ENCODE measurements at regions not wholly inside any gene's neighbourhood (a gene's known extent, or its start where the extent isn't known, plus 50 kb on each side); places are given as distances from the start of the nearest gene placed in this dataset.
A peak's percentile ranks its signal among the peaks of the same experiment; 100 is the strongest.

DNA sequence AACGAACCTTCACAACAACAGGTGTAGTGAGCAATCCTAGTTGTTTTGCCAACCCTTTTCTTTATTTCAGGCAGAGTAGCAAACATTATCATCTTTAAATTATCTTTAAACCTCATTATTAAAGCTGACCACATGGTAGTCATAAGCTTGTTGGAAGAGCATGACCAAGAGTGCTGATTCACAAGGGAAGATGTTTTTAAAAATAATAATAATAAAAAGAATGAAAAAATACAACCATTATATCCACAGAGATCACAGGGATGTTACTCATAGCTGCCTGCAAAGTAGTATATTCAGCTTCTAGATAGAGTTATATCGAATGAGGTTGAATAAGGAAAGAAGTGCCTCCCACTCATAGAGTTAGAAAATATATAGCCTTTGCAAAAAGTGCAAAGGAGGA, 101.0 kb upstream of the FLRT2 start:
- no peak for DNase-seq

DNA sequence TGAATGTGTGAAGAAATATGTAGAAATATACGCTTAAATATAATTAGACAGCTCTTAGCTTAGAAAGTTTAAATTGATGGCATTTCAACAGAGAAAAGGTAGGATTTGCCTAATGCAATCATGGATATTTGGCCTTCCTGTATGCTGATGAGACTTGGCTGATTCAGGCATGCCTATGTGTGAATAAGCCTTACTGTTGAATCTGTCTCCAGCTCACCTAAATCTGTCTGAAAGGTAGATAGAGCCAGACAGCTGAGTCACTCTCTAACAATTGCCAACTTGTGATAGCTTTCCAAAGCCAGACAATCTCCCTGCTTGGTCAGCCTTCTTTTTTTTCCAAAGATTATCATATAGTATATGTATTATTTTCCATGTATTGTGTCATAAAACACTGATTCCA, 92.8 kb upstream of the FLRT2 start:
- no peak for DNase-seq

DNA sequence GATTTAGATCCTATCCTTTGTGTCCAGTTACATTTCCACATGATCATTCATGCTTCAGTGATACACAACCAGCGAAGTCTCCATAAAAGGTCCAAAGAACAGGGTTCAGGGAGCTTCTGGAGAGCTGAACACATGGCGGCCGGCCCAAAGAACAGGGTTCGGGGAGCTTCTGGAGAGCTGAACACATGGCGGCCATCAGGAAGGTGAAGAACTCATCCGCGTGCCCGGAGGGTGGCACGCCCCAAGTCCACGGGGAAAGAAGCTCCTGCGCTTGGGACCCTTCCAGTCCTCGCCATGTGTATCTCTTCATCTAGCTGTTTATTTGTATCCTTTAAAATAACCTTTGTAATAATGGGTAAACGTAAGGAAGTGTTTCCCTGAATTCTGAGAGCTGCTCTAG, 91.9 kb upstream of the FLRT2 start:
- DNase-seq = no peak

DNA sequence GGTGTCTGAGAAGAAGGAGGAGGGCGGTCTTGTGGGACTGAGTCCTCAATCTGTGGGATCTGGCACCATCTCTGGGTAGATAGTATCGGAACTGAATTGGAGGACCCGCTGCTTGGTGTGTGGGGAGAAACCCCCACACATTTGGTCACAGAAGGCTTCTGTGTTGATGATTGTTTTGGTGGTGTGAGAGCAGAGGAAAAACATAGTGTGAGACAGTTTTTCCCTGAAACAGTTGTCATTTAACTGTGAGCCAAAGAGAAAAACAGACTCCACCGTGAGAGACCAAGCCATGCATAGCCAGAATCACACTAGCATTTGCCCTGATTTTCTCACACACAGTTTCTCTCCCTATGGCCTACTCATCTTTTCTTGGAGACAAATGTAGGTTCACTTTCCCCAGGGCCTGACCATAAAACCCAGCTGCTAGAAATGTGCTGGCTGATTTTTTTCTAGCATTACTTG, 91.4 kb upstream of the FLRT2 start:
- no peak for DNase-seq

DNA sequence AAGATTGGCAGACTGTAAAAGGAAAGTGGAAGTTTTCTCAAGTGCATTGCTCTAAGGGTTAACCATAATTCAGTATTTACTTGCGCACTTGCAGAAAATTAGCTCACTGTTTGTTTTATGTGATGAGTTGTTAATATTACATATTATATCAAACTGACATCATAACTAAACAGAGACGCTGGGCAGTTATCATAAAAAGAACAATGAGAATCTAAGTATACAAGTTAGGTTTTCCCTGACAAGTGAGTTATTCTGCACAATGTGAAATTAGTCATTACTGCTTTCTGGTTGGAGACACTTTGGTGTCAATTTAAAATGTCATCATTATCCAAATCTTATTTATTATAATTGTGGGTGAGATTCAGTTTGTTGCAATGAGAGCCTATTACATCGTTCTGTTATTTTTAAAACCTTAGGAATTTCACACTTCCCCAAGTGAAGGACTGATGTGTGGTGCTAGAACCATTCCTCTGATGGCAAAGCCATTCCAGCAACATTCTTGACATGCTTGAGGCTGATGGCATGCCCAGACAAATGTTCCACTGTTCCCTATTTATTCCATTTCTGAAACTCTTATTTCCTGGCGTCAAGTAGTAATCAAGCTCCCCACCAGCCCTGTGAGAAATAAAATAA, 90.1 kb upstream of the FLRT2 start:
- no peak for DNase-seq

DNA sequence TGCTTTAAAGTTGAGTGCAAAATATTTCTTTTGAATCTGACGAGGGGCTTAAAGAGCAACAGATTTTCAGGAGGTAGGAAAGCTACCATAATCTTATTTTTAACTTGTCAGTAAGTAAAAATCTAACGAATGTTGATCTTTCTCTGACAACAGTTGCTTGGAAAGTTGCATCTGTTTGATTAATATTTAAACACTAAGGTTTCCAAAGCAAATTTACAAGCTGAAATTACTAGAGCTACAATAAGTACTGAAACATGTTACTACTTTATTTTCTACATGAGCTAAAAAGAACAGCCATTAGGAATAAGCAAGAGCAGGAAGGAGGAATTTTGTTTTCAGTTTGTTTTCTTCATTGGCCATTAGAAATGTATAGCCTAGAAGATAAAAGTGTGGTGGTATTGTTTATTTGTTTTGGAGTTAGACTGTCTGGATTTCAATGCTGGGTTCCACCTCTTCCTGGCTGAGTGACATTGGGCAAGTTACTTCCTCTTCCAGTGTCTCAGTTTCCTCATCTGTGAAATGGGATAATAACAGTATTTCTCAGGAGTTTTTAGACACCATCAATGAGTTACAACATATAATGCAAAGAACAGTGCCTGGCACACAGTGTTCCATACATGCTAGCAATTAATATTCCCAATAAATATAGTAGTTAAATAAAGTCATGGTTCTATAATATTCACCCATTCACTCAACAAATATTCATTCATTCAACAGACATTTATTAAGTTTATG, 87.9 kb upstream of the FLRT2 start:
- no peak for DNase-seq

DNA sequence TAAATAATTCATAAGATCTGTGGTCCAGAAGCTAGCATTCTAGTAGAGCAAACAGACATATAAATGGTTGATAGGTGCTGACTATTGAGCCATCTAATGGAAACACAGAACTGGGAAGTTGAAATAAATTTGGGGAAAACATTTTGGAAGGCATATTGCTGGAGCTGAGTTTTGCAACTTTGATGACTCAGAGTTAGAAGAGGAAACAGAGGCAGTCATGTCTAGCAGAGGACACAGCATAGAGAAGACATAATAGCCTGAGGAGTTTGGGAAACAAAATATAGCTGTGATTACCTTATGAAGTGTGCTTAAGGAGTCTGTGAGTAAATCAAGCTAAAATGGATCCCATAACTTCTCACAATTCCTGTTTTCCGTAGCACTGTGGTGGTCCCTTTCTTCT, 86.9 kb upstream of the FLRT2 start:
- no peak for DNase-seq

DNA sequence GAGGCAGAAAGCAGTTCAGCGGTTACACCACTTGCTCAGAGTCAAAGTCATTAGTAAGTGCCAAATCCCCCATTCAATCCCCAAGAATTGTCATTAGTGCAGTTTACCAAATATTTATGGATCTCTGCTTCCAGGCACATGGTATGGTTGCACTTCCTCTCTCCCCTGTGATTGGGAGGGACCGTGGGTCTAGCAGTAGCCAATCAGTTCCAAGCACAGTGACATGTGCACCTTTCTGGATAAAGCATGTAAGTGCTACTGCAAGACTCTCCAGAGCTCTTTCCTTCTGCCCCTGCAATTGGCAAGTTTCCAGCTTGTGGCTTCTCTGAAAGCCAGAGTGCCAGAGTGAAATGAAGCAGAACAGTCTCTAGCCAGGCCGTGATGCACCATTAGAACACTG, 85.3 kb upstream of the FLRT2 start:
- peak; percentile 40 for DNase-seq

DNA sequence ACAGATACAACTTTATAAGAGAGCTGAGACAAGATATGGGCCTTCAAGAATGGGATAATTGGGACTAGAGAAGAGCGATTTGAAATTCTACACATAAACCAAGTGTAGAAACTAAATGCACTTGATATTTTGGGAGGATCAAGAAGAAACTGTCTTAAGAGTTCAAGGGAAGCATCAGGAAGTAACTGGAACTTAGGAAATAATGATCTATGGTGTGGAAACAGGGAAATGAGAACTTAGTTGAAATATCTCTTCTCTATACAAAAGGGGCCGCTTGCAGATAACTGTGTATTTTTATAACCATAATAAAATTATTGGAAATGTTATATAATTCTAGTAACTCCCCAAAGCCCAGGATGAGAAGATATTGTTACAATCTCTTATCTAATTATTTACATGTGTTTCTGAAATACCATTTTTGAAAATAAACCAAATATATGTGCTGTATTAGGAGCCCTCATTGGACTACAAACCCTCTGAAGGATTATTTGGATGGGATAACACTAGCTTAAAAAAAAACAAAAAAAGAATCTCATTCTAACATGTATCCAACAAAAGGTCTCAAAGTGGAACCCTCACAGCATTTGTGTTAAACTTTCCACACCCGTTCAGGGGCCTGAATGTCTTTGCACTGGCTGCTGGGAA, 84.7 kb upstream of the FLRT2 start:
- no peak for DNase-seq

DNA sequence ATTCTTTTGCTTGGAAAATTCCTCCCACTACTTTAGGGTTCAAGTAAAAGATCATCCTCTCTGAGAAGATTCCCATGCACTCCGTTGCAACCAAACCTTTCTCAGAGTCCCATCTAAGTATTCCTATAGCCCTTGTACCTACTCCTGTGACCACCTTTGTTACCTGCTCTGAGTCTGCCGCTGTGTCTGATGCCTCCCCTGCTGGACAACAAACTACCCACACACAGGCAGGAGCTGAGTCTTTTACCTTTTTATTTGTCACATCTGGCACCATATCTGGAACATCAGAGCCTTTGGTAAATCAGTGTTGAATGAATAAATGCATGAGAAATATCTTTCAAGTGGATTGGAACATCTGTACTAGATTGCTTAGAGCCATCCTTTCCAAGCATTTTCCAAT, 82.1 kb upstream of the FLRT2 start:
- no peak for DNase-seq

DNA sequence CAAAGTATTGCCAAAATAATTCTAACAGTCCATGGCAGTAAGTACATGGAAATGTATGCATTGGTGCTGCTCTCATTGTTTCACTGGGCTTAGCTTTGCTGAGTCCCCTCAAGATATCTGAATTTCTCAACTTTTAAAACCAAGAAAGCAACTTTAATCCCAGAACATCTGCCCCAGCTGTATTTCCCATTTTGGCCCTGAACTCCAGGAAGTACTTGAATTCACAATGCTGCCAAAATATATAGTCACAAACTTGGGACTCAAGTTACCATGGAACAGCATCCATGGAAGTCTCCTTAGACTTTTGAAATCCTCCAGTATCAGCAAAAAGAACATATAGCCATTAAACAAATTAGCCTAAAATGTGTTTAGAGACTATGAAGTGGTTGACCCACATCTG, 78.5 kb upstream of the FLRT2 start:
- DNase-seq = no peak

DNA sequence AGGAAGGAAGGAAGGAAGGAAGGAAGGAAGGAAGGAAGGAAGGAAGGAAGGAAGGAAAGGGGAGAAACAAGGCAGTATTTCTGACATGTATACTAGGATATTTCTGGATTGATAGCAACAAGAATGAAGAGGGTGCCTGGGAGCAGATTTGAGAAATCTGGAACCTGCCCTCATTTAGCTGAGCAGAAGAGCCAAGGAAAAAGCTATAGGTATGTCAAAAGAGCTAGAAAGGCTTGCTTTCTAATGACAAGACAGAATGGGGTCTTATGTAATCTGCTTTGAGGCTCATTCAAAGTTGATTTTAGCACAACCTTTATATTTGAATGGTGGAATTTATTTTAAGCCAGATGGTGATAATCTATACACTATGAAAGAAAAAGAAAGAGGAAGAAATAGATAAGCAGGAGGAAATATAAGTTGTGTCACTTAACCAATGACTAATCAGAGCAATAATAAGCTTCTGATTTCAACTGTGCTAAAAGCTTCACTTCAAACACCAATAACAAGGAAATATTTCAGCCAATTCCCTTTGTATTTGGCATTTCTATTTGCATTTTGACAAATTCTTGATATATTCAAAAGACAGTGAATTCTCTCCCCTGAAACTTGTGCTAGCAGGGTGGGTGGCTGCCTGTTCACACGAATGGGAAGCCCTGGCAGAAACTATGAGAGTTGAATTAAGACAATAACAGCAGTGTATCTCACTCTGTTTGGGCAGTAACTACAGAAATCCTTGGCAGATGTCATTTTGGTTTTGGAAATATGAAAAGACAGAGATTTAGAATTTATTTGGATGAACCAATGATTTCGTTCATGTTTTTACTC, 76.3 kb upstream of the FLRT2 start:
- DNase-seq = no peak

DNA sequence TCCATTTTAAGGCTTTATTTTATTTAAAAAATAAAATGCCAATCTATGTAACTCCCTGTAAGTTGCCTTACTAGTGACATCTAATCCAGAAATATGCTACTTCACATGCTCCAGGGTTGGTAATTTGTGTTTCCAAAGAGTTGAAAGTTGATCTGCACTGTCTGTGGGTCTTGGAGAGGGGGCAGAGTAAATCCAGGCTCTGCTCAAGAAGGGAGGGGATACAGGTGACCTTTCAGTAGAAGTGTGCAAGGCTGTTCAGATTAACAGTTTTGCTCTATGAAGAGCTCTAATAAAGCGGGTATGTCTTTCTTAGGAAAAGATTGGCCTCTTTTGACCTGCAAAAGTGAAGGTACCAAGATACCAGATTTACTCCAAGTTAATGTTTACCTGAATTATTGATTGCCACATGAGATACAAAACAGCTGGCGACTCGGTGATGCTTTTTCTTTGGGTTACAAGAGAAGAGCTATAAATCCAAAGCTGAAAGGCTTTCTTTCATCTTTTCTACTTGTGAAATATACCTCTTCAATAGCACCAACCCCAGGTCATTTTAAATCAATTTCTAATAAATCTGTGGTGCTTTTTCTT, 75.6 kb upstream of the FLRT2 start:
- DNase-seq = no peak

DNA sequence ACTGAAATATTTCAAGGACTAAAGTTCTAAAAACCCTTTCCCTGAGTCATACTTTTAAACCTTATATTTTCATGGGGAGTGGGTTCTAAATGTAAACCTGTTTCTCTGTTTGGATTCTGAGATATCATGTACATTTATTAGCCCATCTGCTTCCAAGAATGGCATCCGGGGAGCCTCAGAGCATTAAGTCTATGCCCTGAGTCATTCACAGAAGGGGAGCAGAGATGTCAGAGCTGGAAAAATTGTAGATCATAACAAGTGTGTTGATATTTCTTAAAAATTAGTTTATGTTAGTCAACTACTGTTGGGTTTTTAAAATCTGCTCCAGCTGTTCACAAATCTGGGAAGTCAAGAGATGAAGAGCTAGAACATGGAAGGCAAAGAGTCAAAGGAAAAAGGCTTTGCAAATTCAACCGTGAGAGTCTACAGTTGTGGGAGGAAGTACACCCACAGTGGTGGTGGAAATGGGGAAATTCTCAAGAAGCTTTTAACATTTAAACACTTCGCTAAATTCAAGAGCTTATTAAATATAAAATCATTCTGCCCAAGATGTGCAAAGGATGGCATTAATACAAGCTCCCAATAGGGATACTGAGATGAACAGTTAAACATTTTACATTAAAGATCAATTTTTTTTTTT, 70.5 kb upstream of the FLRT2 start:
- DNase-seq = no peak

DNA sequence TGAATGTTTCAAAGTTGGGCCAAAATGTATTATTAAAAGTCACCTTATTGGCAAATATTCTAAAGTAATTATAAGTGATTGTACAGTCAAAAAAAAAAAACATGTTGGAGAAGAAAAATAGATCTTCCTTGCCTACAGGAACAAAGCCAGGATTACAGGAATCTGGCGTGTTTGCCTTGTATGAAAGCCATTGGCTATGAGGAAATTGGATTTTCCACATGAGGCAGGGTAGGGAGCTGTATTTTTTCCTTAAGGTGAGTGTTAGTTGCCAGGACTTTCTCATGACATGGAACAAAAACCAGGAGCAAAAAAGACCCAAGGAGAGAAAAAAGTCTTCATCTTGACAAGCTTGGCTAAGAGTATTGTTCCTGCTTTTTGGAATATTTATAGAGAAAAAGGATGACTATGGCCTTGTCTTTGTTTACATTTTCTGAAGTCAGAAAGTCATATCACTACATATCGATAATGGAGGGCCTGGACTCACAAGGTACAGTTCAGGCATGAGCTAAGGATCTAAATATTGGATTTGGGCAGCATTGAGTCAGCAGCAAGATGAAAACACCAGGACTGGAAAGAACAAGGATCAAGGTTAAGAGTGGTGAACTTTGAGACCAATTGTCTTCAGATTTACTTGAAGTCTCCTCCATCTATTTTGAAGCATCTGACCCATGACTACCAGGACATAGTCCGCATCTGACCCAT, 68.4 kb upstream of the FLRT2 start:
- no peak for DNase-seq

DNA sequence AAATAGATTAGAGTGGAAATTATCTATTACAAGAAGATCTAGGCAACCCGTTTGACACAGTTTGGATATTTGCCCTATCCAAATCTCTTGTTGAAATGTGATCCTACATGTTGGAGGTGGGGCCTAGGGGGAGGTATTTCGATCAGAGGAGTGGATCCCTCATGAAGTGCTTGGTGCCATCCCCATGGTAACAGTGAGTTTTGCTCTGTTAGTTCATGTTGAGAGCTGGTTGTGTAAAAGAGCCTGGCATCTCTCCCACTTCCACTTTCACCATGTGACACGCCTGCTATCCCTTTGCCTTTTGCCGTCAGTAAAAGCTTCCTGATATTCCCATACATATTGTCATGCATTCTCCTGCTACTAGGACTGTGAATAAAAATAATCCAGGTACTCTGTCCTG, 66.4 kb upstream of the FLRT2 start:
- DNase-seq = no peak

DNA sequence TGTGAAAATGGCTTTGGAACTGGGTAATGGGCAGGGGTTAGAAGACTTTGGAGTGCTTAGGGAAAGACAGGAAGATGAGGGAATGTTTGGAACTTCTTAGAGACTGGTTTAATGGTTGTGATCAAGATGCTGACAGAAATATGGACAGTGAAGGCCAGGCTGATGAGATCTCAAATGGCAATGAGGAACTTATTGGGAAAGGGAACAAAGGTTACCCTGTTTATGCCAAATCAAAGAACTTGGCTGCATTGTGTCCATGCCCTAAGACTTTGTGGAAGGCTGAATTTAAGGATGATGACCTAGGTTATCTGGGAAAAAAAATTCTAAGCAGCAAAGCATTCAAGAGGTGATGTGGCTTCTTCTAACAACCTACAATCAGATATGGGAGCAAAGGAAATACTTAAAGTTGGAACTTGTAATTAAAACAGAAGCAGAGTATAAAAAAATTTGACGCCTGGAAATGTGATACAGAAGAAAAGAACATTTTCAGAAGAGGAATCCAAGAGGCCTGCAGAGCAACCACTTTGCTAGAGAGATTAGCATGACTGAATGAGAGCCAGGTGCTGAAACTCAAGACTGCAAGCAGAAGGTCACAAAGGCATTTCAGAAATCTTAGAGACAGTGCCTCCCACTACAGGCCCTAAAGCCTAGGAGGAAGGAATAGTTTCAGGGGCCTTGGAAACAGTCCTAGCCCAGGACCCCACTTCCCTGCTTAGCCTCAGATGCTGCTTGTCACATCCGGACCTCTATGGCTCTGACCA, 65.6 kb upstream of the FLRT2 start:
- DNase-seq = no peak

DNA sequence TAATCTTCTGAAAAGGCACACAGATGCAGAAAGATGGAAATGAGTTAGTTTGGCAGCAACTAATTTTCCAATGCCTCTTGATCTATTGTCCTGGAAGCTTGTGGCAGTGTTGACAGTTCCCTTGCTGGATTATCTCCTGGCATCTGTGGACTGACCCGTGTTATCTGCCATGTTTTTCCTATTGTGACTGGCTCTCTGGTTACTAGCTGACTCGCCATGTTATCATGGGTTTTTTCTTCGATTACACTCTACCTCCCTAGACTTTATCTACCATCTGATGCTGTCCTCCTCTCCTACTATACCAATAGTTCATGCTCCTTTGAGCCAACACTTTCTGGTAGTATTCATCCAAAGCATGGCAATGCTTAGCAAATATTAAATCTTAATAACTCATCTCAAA, 63.3 kb upstream of the FLRT2 start:
- no peak for DNase-seq

DNA sequence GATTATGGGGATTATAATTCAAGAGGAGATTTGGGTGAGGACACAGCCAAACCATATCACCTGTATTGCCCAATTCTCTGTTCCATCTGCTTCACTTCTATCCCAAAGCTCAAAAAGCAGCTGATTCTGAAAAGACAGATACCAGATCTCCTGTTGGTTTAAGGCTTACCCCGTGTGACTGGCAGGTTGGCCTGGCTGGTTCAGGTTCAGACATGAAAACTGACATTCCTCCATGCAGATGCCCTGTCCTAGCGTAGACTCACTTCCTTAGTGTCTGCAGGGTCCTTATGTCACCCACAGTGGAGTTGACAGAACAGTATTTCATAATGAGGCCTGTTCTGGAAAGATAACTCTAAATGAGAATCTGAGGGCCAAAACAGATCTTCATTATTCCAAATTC, 61.1 kb upstream of the FLRT2 start:
- DNase-seq = no peak

DNA sequence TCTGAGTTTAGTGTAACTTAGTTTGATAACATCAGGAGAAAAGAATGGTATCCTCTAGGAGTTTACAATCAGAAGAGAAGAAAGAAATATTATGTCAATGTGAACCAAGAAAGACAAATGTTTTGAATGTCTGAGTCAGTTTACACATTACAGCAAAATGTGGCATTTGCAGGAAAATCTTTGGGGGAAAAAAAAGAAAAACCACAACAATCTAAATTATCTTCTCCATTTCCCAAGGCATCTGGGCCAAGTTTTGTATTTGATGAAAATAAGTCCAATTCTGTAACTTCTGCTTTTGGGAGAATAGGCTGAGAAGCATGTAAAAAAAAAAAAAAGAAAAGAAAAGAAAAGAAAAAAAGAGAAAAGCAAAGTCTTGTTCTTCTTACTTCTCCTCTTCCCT, 58.8 kb upstream of the FLRT2 start:
- no peak for DNase-seq

All from renal pelvis (tissue), 1 donor.